ENCODE measurements at regions not wholly inside any gene's neighbourhood (a gene's known extent, or its start where the extent isn't known, plus 50 kb on each side); places are given as distances from the start of the nearest gene placed in this dataset.

DNA sequence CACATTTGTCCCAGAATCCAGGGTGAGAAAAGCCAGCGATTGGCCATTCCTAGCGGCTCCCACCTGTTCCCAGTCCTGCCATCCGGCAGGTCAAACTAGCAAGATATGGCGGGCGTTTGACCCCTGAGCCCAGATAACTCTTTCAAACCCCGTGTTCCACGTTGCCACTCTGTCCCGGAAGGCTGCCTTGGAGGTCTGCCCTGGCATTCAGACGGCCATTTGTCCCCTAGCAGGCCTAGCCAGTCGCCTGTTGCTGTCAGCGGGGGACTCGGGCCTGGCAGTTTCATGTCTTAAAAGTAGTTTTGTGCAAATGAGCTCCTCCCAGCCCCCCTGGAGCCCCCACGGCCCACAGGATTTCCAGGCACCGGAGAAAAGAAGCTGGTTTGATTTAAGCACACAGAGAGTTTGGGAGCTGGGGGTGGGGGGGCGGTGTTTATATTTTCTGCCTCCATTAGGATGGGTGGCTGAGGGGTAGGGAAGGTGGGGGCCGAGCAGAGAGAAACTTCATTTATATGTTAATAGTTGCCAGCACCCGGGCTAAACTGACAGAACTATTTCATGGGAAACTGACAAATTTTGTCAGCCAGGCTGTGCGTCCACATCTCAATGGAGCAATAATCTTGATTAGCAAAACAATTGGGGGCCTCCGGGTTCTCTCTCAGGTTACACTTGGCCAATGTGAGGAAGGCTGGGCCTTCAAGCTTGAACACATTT lies 240.9 kb upstream of the SALL1 start:
- DNase-seq (ENCODE audit: low read depth) = no peak

DNA sequence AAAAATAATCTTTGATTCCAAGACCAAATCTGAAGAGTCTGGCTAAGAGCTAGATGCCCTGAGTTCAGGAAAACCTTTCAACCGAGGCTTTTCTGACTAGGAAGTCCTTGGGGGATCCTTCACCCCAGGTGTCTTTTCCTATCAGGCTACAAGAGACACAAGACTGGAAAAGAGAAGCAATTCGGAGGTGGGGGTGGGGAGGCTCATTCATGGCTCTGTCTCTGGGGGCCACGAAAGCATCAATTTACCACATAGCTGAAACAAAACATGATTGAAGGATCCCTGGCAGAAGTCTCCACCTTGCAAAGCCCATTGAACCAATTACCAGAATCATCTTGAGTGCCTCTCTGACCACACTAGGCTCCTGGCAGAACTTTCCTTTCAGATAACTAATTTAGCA lies 239.8 kb upstream of the SALL1 start:
- no peak for DNase-seq (ENCODE audit: low read depth)

DNA sequence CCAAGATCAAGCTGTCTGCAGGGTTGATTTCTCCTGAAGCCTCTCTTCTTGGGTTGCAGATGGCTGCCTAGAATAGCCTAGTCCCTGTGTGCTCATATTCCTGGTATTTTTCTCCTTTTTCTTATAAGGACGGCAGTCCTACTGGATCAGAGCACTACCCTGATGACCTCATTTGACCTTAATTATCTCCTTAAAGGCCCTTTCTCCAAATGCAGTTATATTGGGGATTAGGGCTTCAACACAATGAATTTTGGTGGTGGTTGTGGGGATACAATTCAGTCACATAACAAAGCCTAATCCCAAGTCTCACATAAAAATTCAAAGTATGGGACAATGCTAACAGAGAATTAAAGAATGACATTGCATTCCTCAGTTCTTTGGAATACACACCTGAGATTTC lies 238.8 kb upstream of the SALL1 start:
- DNase-seq (ENCODE audit: low read depth) = no peak

DNA sequence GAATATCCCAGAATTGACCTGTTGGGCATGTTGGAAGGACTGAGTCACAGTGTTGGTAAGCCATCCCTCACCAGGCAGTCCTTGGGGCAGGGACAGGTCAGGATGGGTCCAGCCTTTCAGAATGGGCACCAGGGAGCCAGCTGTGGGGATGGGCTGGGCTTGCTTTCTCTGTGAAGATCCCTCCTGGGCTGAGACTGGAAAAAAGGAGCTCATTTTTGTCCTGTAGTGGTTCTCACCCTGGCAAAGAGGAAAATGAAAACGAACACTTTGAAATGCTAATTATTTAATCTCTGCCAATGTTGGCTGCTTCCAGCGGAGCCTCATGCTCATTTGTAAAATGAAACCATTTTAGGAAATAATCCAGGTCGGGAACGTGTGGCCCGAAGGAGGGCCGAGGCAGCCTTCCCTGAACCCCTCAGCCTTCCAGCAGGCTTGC lies 237.5 kb upstream of the SALL1 start:
- DNase-seq (ENCODE audit: low read depth) = no peak

DNA sequence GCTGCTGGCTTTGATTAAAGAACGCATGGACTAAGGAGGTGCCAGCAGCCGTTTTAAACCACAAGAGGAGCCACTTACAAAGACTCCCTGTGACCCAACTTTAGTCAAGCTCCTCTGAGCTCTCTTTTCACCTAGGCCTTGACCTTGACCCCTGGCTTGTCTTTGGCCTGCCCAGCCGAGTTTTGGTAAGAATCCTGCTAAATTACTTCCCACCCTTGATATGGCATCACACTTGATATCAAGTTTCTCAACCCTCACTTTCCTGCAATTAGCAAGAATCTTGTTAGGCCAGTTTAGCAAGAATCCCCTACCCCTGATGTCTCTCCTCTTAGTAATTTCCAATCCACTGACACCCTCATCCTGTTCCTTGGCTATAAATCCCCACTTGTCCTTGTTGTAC lies 232.8 kb upstream of the SALL1 start:
- DNase-seq (ENCODE audit: low read depth) = no peak

DNA sequence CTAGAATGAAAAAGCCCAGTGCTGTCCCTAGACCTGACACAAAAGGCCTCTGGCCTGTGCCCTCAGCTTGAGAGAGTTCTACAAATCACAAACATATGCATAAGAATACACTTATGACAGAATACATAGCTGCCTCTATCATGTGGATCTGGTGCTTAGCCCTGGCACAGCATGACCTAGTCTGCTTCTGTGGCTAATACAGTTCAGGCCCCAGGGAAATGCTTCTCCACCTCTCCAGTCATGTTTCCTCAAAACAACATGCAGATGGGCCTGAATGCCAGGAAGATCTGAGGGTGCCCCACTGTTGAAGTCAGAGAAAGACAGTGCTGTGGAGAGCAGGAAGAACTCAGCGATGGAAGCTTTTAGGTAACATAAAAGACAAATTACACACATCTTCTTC lies 231.9 kb upstream of the SALL1 start:
- DNase-seq (ENCODE audit: low read depth) = no peak

DNA sequence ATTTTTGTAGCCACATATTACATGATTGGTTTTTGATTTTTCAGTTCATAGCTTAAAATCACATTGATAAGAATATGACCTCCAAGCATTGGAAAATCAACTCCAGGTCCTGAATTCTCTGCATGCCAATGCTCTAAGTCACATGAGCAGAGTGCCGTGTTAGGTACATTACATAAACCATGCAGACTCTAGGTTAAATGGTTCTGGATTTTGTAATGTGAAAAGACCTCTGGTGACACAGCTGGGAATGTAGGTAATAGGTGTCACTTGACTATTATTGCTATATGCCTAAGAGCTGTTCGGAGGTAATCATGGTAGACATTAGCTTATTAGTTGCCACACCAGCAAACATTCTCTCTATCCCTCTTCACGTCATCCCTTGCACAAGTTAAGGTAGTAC lies 231.1 kb upstream of the SALL1 start:
- DNase-seq (ENCODE audit: low read depth) = peak; percentile 8

DNA sequence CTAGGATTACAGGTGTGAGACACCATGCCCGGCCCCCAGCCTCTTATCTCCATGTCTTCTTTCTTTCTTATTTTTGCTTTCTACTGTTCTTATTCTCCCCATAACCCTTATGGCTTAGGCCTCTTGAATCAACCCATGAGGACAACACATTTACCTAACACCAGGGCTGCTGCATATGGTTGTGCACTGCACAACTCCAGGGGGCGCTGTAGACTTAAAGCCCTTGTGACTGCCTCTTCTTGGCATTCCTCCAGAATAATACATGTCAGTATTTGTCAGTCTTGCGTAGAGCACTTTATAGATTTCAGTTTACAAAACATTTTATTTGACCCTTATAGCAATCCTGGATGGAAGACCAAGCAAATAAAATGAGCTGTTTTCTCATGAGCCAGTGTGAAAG lies 225.0 kb upstream of the SALL1 start:
- no peak for DNase-seq (ENCODE audit: low read depth)

DNA sequence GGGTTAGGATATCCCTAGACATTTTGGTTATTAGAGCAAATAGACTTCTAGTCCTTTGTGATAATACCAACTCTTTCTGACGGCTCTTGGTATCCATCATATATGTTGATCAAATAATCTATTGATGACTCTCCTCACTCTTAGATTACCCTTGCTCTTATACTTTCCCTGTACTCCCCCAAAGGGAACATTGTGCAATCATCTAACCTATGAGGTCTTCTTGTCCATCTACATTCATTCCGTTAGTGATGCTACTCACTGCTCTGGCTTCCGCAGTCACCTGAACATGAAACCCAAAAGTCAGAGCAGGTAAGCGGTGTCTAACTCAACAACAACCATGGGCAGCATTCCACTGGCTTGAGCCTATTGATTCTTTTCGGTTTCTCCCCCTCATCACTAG lies 223.7 kb upstream of the SALL1 start:
- no peak for DNase-seq (ENCODE audit: low read depth)

DNA sequence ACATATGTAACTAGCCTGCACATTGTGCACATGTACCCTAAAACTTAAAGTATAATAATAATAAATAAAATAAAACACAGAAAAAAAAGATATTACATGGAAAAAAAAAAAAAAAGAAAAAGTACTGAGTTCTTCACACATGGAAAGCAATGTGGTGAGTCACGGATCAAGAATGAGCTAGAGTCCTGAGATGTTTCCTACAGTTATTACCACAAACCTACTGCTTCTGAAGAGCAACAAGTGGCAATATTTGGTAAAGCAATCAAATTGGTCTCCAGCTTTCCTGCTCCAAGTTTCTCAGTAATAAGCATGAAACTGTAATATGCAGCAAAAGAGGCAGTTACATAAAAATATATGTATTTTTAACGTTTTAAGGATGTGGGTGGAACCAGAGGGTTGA lies 223.3 kb upstream of the SALL1 start:
- DNase-seq (ENCODE audit: low read depth) = peak; percentile 72

DNA sequence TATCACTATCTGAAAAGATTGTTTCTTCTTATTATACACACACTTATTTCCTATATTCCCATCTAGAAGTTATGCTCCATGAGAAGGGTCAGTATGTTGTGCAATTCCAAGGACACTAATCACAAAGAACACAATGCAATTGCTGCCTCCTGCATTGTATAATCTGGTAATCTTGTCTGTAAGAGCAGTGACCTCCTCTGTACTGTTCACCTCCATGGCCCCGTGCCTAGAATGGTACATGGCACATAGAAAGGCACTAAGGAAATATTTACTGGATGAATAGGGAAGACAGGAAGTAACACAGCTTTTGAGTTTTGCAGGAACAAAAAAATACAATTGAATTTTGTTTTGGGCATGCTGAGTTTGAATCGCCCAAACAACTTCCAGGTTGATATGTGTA lies 214.6 kb upstream of the SALL1 start:
- no peak for DNase-seq (ENCODE audit: low read depth)

DNA sequence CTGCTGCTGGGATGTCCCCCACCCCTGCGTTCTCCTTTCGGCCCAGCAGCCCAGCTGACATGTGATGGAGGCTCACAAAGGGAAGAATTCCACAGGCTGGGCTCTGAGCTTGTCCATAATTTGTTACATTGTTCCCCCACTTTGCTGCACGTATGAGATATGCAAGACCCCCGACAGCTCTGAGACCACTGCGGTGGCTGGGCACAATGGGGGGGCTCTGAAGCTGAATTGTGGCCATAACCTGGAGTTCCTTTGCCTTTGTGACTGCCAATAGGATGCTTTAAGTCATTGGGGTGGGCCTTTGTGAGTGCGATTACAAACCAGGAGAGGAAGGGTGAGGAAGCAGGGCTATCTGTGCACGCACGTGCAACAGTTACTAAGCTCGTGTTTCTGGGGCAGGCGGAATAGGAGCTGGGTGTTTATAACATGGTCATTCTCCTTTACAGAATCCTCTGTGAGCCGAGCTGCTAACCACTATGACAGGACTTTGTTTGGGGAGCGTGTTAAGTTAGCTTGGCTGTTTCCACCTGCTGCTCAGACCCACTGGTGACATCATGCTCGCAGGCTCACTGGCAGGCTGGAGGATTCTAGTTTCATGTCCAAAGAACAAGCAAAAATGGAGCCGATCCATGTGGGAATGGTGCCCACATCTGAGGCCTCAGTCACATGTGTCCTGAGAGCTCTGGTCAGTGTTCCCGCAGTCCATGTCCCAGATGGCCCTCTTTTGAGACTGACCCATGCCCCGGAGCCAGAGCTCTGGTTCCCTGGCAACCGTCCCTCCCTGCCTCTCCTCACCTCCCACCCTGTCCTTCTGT lies 208.3 kb upstream of the SALL1 start:
- no peak for DNase-seq (ENCODE audit: low read depth)

DNA sequence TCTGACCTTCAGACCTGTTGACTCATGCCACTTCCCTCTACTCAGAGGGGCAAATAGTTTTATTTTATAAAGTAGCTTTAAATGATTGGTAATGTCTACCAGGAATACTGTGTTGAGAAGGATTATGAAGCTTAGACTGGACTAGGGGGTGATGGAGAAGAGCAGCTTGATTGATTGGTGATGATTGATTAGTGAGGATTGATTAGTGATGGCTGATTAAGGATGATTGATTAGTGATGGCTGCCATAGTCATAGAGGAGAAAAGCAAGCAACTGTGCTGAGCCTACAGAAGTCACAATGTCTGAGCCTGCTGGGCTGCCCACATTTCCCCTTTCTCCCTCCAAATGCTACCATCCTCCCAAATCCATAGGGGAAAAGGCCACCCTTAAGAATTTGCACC lies 206.8 kb upstream of the SALL1 start:
- DNase-seq (ENCODE audit: low read depth) = no peak

DNA sequence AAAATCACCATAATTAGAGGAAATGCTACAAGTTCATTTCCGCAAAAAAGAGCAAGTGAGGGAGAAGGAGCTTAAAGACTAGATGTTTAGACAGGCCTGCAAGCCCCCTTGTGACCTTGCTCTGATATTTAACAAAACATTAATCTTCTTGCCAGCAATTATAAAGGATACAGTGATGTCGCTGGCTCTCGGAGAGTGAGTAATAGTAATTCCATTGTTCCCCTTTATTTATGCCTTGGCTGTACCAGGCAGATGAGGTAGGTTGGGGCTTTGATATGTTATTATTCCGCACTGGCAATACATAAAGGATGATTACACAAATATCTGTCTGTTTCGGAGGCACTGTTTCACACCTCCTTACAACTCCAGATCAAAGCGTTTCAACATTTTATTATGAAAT lies 204.8 kb upstream of the SALL1 start:
- no peak for DNase-seq (ENCODE audit: low read depth)

DNA sequence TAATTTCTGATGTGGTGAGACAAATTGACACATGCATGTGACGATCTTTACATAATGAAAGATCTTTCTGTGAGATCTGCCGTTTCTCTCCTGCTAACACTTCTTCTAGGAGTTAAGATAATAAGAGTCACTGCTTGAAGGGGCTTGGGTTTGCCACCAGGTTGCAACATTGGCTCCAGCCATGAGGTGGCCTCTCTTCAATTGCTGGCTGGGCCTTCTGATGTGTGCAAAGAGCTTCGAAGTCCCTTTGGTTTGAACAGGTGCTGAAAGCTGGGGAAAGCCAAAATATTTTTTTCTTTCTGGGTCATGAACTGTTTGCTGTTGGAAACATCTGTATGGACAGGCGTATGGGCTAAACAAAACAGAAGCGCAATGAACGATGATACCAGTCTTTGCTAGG lies 204.1 kb upstream of the SALL1 start:
- DNase-seq (ENCODE audit: low read depth) = no peak

DNA sequence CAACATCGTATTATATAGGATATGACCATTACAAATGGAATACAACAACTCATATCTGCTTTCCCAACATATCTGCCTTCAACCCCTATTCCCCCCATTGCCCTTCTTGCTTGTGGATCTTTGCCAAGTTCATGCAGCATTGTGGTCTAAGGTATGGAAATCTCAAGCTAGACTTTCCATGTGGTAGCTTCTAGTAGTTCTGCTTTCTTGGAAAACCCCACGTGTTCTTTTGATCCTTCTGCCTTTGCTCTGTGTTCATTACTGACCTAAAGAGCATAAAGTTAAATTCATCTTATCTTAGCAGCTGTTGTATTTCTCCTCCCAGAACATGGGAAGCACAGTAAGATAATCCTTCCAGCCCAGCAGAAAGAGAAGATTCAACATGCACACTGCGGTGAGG lies 202.0 kb upstream of the SALL1 start:
- no peak for DNase-seq (ENCODE audit: low read depth)

DNA sequence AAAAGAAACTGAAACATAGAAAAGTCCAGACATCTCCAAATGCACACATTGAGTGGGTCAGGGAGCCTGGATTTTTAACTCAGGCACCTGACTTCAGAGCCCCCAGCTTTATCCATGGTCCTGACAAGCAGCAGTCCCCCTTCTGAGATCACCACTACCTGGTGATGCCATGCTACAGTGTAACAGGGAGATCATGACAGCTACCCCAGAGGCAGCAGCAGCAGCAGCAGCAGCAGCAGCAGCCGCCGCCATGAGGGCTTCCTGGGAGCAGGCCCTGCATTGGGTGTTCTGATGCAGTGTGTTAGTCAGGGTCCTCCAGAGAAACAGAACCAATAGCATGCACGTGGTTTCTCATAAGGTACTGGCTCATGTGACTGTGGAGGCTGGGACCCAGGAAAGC lies 198.6 kb upstream of the SALL1 start:
- DNase-seq (ENCODE audit: low read depth) = no peak

DNA sequence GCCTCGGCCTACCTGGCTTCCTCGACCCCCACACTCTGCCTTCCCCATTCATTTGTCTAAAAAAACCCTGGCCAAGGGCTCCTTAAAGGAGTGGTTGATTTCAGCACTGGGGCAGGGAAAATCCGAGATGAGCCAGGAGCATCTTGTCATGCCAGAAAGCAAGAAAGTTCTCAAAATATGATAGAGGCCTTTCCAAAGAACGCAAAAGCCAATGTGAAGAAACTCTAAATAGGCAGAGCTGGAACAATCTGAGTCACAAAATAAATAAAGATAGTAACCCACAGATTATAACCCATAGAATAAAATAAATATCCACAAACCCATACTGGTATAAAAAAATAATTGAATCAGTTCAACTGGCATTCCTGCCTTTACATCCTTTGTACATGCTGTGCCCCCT lies 192.3 kb upstream of the SALL1 start:
- DNase-seq (ENCODE audit: low read depth) = no peak

DNA sequence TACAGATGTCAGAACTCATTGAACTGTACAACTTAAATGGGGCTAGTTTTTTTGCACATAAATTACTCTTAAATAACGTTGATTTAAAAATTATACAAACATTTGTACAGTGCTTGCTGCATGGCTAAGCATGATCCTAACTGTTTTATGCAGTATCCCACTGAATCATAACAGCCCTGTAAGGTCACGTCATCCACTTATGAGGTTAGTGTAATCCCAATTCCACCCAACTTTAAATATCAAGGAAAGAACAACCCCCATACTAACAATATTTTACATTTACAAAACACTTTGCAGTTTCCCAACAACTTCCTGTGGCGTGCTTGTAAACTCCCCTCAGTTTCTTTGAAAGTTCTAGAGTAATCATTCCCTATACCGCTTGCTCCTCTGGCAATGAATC lies 190.1 kb upstream of the SALL1 start:
- DNase-seq (ENCODE audit: low read depth) = no peak

DNA sequence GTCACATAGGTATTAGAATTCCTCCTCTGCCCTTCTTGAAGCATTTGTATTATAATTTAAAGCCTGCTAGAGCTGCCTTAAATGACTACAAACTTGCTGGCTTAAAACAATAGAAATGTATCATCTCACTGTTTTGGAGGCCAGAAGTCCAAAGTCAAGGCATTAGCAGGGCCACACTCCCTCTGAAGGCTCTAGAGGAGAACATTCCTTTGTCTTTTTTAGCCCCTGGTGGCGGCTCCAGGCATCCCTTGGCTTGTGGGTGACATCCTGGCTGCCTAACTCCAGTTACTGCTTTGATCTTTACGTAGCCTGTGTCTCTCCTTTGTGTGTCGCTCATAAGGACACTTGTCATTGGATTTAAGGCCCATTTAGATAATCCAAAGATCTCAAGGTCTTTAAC lies 186.6 kb upstream of the SALL1 start:
- no peak for DNase-seq (ENCODE audit: low read depth)

DNA sequence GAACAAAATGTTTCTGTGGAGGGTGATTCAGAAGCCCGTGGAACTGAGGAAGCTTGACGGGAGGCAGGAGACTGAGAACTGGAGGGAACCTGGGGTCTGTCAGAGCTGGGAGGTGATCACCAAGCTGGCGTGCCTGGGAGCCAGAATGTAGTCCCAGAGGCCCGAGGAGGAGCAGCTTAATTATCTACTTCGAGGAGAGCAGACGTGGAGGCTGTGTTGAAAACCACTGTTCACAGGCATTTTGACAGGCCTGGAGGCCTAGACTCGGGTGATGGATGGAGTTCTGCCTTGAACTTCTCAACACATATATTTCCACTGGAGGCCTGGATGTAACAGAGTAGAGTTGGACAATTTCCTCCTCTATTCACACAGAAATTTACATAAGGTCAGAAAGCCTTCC lies 177.7 kb upstream of the SALL1 start:
- DNase-seq (ENCODE audit: low read depth) = no peak

DNA sequence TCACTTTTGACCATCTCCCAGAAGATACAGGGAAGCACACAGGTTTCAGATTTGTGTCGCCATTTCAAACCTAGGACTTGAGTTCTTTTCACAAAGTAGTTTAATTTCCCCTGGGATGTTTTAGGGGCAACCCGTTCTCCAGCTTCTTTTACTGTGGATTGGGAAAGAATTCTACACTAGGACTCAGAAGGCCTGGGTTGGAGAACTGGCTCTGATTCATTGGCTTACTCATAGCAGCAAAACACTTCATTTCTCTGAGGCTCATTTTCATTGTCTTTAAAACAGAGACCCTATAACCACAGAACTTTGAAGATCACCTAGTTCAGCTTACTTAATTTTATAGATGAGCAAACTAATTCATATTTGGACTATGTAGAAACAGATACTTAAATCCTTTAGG lies 175.9 kb upstream of the SALL1 start:
- peak; percentile 42 for DNase-seq (ENCODE audit: low read depth)

DNA sequence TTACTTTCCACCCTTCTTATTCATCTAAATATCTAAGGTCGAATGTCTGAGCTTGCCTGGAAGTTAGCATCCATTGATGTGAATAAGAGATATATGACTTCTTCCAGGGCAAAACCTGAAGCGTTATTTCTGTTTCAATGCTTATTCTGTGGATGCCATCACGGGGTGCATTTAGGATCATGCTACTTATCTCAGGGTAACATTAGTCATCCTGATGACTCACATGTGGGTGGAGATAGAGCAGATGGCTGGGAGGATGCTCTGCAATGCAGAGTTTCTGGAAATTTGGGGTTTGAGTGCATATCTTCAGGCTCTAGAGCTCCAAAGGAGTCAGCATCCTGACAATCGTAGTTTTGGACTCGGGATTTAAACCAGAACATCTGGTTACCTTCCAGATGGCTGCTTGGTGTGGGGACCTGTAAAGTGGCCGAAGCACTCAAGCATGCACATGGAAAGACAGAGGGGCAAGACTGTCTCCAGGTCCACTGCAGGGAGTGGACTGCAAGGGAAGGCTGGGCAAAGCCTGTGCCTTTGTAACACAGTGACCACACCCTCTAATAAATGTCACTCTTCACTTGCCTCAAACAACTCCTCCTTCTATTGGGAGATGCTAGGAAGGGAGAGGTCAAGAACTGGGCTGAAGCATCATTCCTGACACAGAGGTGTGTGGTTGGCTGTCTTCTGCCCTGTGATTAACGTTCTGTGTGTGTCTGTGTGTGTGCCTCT lies 175.2 kb upstream of the SALL1 start:
- DNase-seq (ENCODE audit: low read depth) = peak; percentile 67

Data from ELR (cell line).